ENCODE measurements at regions not wholly inside any gene's neighbourhood (a gene's known extent, or its start where the extent isn't known, plus 50 kb on each side); places are given as distances from the start of the nearest gene placed in this dataset.

- peaks cover 0 to 7% (median 0%) of the 10 kb centered on the region in 4 donors for H3K9me3 ChIP-seq
- DNase-seq (no peak), ATAC-seq (no peak)
- intact Hi-C loops (cut with DNase I): no loop called here
- TF ChIP-seq CTCF (IDR thresholded peaks at IDR 0.05): no peak
- no peak for TF ChIP-seq POLR2A (IDR thresholded peaks at IDR 0.05)
- no peaks in the 10 kb centered on the region for H3K36me3 ChIP-seq
- no peaks in the 10 kb centered on the region for H3K27me3 ChIP-seq
- H3K4me1 ChIP-seq: no peaks in the 10 kb centered on the region
- H3K27ac ChIP-seq: no peak overlapping the region
- WGBS (ENCODE audit: insufficient coverage, low coverage, low lambda C conversion rate, missing lambda C conversion rate): 82% methylated on average over 9 of the region's 9 CpGs
- H3K4me3 ChIP-seq: no peak overlapping the region
Observed at GRCh38 chr1:62370594-62370993, 51.4 kb upstream of the KANK4 start.

- Histone ChIP-seq H3K27me3 (no peaks in the 10 kb centered on the region), H3K4me1 (no peaks in the 10 kb centered on the region), H3K4me3 (no peak overlapping the region), H3K36me3 (no peaks in the 10 kb centered on the region), H3K27ac (no peak overlapping the region), H3K9me3 (peaks cover 0 to 7% (median 0%) of the 10 kb centered on the region in 4 donors)
- TF ChIP-seq POLR2A (IDR thresholded peaks at IDR 0.05) (no peak), CTCF (IDR thresholded peaks at IDR 0.05) (no peak)
- intact Hi-C loops (cut with DNase I): no loop called here
- ATAC-seq (no peak), DNase-seq (no peak)
- 83% methylated on average over 1 of the region's 2 CpGs for WGBS (ENCODE audit: insufficient coverage, low coverage, low lambda C conversion rate, missing lambda C conversion rate)
Observed at GRCh38 chr1:62371375-62371774, 52.1 kb upstream of the KANK4 start.

GRCh38 chr1:62373221-62373620 is 54.0 kb upstream of the KANK4 start:
- intact Hi-C loops (cut with DNase I): no loop called here

GRCh38 chr1:62377043-62377562 is 57.9 kb upstream of the KANK4 start:
- WGBS (ENCODE audit: insufficient coverage, low coverage, low lambda C conversion rate, missing lambda C conversion rate): 71% methylated on average over 2 of the region's 3 CpGs

More at GRCh38 chr1:62373221-62373620, 54.0 kb upstream of the KANK4 start:
- Histone ChIP-seq H3K27ac (no peak overlapping the region), H3K36me3 (no peaks in the 10 kb centered on the region), H3K4me1 (no peaks in the 10 kb centered on the region), H3K9me3 (no peaks in the 10 kb centered on the region), H3K4me3 (no peak overlapping the region), H3K27me3 (no peaks in the 10 kb centered on the region)
- WGBS (ENCODE audit: insufficient coverage, low coverage, low lambda C conversion rate, missing lambda C conversion rate): 87% methylated on average over 5 of the region's 5 CpGs
- DNase-seq (no peak), ATAC-seq (no peak)
- TF ChIP-seq POLR2A (IDR thresholded peaks at IDR 0.05) (no peak), CTCF (IDR thresholded peaks at IDR 0.05) (no peak)

More at GRCh38 chr1:62377043-62377562, 57.9 kb upstream of the KANK4 start:
- TF ChIP-seq POLR2A (IDR thresholded peaks at IDR 0.05) (no peak), CTCF (IDR thresholded peaks at IDR 0.05) (no peak)
- Histone ChIP-seq H3K4me3 (no peak overlapping the region), H3K27me3 (no peaks in the 10 kb centered on the region), H3K9me3 (no peaks in the 10 kb centered on the region), H3K27ac (no peak overlapping the region), H3K36me3 (no peaks in the 10 kb centered on the region), H3K4me1 (no peaks in the 10 kb centered on the region)
- DNase-seq (no peak), ATAC-seq (no peak)
- intact Hi-C loops (cut with DNase I): no loop called here
